GM21717 (cell line): ENCODE measurements at regions not wholly inside any gene's neighbourhood (a gene's known extent, or its start where the extent isn't known, plus 50 kb on each side); places are given as distances from the start of the nearest gene placed in this dataset.
"Not testable (repeated sequence)": the region's sequence is repeated elsewhere in the genome, so short reads cannot be mapped to it uniquely, and the experiment has no call there.

Experiments
- ATAC-seq: cut with Tn5 transposase; IDR thresholded peaks from one replicate; pipeline ENCODE4 v1.9.1; 2021; ENCODE audit warnings: mild to moderate bottlenecking, moderate library complexity; ENCODE audit not compliant: unreplicated experiment

GRCh38 chr2:52629531-52629930, 1138.1 kb upstream of the CHAC2 start:
- no peak for ATAC-seq

GRCh38 chr2:52622266-52622665, 1145.3 kb upstream of the CHAC2 start:
- no peak for ATAC-seq

GRCh38 chr2:52613064-52613463, 1154.5 kb upstream of the CHAC2 start:
- no peak for ATAC-seq

- ATAC-seq: no peak
These were observed 1155.8 kb upstream of the CHAC2 start for GRCh38 chr2:52611759-52612158.

GRCh38 chr2:52608030-52608429, 1159.6 kb upstream of the CHAC2 start:
- no peak for ATAC-seq

GRCh38 chr2:52597346-52597745, 1170.3 kb upstream of the CHAC2 start:
- no peak for ATAC-seq

- no peak for ATAC-seq
These were observed 1173.6 kb upstream of the CHAC2 start for GRCh38 chr2:52594026-52594425.

- ATAC-seq: not testable (repeated sequence)
These were observed 1183.5 kb upstream of the CHAC2 start for GRCh38 chr2:52584071-52584470.

GRCh38 chr2:52572469-52572894, 1195.1 kb upstream of the CHAC2 start:
- no peak for ATAC-seq

- no peak for ATAC-seq
These were observed 1195.9 kb upstream of the CHAC2 start for GRCh38 chr2:52571380-52572347.

GRCh38 chr2:52570716-52571115, 1196.9 kb upstream of the CHAC2 start:
- no peak for ATAC-seq

GRCh38 chr2:52563151-52563550, 1204.5 kb upstream of the CHAC2 start:
- no peak for ATAC-seq

GRCh38 chr2:52558265-52558664, 1209.3 kb upstream of the CHAC2 start:
- no peak for ATAC-seq

- no peak for ATAC-seq
These were observed 1225.3 kb upstream of the CHAC2 start for GRCh38 chr2:52542297-52542696.

- no peak for ATAC-seq
These were observed 1228.3 kb upstream of the CHAC2 start for GRCh38 chr2:52539026-52539970.

- ATAC-seq: no peak
These were observed 1230.0 kb upstream of the CHAC2 start for GRCh38 chr2:52537588-52537987.

- no peak for ATAC-seq
These were observed 1230.6 kb upstream of the CHAC2 start for GRCh38 chr2:52536929-52537460.

GRCh38 chr2:52532956-52533355, 1234.6 kb upstream of the CHAC2 start:
- ATAC-seq: no peak

- ATAC-seq: no peak
These were observed 1240.9 kb upstream of the CHAC2 start for GRCh38 chr2:52526735-52527134.

- no peak for ATAC-seq
These were observed 1247.0 kb upstream of the CHAC2 start for GRCh38 chr2:52520644-52521043.

GRCh38 chr2:52518678-52519077, 1248.9 kb upstream of the CHAC2 start:
- ATAC-seq: no peak
